HepG2 (cell line): ENCODE measurements at regions not wholly inside any gene's neighbourhood (a gene's known extent, or its start where the extent isn't known, plus 50 kb on each side); places are given as distances from the start of the nearest gene placed in this dataset.

Source experiments
- KDM5A ChIP-seq: fragments of 200-600 bp; sonication (generic); IDR thresholded peaks from 2 replicates; pipeline ENCODE4 v1.7.0; 2018; ENCODE audit warnings: antibody characterized with exemption, mild to moderate bottlenecking, low read length, borderline replicate concordance
- MTA1 ChIP-seq: sonication (generic); formaldehyde crosslinking; IDR thresholded peaks from 2 replicates; pipeline ENCODE4 v1.4.0; 2020; ENCODE audit warnings: missing genetic modification reagents, mild to moderate bottlenecking, borderline replicate concordance

GRCh38 chr20:55668631-55669030 lies 336.7 kb downstream of the CBLN4 start:
- TF ChIP-seq MTA1, result no peak
- TF ChIP-seq KDM5A, result no peak
